Upper lobe of left lung (tissue), 4 donors: ENCODE measurements at regions not wholly inside any gene's neighbourhood (a gene's known extent, or its start where the extent isn't known, plus 50 kb on each side); places are given as distances from the start of the nearest gene placed in this dataset.

Experiments used
- POLR2A ChIP-seq, 4 donors: fragments of 450-650 bp; IDR thresholded peaks; one replicate each; pipeline ENCODE4 v1.5.1; 2016 to 2017; ENCODE audit warnings: antibody characterized with exemption in 4 of 4, mild to moderate bottlenecking in 2 of 4
- TF ChIP-seq, protein P1 (sequence below), 6 experiments: fragments of 450-650 bp in 4 of 6; fragments of 200-600 bp in 2 of 6; sonication (generic) in 2 of 6; IDR thresholded peaks; one replicate each; pipeline ENCODE4 v1.5.1; 2016 to 2019; ENCODE audit warnings: antibody characterized with exemption in 6 of 6

DNA sequence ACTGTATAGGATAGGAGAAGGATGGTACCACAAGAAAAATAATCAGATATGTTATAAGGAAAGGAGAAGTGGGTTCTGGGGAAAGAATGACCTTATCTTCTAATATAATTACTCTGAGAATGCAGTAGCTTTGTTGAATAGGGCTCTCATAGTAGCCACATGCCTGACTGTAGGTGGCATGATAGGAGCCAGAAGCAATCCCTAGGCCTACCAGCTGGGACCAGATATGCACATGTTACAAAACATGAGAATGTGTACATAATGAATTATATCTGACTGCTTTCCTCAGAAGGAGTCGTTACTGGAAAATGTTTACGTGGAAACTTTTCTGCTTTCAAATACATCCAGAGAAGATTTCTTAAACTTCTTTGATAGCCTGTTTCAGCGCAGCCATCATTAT, 53.2 kb upstream of the FAM3C start:
- TF ChIP-seq, protein P1, sequence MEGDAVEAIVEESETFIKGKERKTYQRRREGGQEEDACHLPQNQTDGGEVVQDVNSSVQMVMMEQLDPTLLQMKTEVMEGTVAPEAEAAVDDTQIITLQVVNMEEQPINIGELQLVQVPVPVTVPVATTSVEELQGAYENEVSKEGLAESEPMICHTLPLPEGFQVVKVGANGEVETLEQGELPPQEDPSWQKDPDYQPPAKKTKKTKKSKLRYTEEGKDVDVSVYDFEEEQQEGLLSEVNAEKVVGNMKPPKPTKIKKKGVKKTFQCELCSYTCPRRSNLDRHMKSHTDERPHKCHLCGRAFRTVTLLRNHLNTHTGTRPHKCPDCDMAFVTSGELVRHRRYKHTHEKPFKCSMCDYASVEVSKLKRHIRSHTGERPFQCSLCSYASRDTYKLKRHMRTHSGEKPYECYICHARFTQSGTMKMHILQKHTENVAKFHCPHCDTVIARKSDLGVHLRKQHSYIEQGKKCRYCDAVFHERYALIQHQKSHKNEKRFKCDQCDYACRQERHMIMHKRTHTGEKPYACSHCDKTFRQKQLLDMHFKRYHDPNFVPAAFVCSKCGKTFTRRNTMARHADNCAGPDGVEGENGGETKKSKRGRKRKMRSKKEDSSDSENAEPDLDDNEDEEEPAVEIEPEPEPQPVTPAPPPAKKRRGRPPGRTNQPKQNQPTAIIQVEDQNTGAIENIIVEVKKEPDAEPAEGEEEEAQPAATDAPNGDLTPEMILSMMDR (IDR thresholded peaks at IDR 0.05) = no peak
- no peak for TF ChIP-seq POLR2A (IDR thresholded peaks at IDR 0.05)
